Stimulated activated naive CD8-positive, alpha-beta T cell treated with anti-CD3 and anti-CD28 coated beads, Interleukin-15, Interleukin-2, amounts not matched to agents 100 ng/mL and 50 ng/mL, for 24 hours (primary cell): ENCODE measurements at regions not wholly inside any gene's neighbourhood (a gene's known extent, or its start where the extent isn't known, plus 50 kb on each side); places are given as distances from the start of the nearest gene placed in this dataset.
A peak's percentile ranks its signal among the peaks of the same experiment; 100 is the strongest.

Source experiments
- H3K27ac Mint-ChIP-seq: one replicate; pipeline ENCODE4 v1.8.0; 2021; ENCODE audit warnings: mild to moderate bottlenecking, mixed read lengths
- H3K27me3 Mint-ChIP-seq: one replicate; pipeline ENCODE4 v1.8.0; 2021; ENCODE audit warnings: mixed read lengths
- H3K36me3 Mint-ChIP-seq: one replicate; pipeline ENCODE4 v1.8.0; 2021; ENCODE audit warnings: low read depth, mixed read lengths
- H3K4me1 Mint-ChIP-seq: one replicate; pipeline ENCODE4 v1.8.0; 2021; ENCODE audit warnings: low read depth, mixed read lengths
- H3K4me3 Mint-ChIP-seq: one replicate; pipeline ENCODE4 v1.8.0; 2021; ENCODE audit warnings: mild to moderate bottlenecking, mixed read lengths
- H3K9me3 Mint-ChIP-seq: one replicate; pipeline ENCODE4 v1.8.0; 2021; ENCODE audit warnings: mixed read lengths

DNA sequence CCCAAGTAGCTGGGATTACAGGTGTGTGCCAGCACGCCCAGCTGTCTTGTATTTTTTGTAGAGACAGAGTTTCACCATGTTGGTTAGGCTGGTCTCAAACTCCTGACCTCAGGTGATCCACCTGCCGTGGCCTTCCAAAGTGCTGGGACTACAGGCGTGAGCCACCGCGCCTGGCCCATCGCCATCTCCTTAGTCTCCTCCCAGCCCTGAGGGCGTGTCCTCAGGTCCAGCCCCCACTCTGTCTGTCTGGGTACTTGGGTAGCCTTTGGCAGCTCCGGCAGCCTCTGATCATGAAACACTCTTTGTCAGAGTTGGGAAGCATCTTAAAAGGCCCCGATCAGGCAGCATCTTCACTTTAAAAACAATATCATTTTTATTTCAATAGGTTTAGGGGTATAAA lies 90.3 kb upstream of the DISP3 start:
- H3K27me3 Mint-ChIP-seq, result peaks cover 3% of the 10 kb centered on the region
- H3K4me1 Mint-ChIP-seq, result peaks cover 15% of the 10 kb centered on the region
- H3K4me3 Mint-ChIP-seq, result no peak overlapping the region
- no peaks in the 10 kb centered on the region for H3K36me3 Mint-ChIP-seq
- H3K9me3 Mint-ChIP-seq, result no peaks in the 10 kb centered on the region
- no peak overlapping the region for H3K27ac Mint-ChIP-seq

DNA sequence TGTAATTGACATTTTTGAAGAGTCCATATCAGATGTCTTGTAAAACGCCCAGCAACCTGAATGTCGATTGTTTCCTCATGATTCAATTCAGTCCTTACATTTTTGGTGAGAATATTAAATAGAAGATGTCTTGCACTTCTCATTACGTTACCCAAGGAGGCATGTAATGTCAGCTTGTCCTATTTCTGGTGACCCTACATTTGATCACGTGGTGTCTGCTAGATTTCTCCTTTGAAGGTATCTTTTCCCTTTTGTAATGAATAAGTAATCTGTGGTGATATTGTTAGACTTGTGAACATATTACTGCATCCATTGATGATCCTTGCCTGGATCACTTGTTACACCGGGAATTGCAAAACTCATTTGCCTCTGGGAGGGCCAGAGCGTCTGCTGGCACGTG lies 87.6 kb upstream of the DISP3 start:
- Mint-ChIP-seq H3K4me3 (no peak overlapping the region), H3K9me3 (no peaks in the 10 kb centered on the region), H3K27me3 (peaks cover 3% of the 10 kb centered on the region), H3K27ac (no peak overlapping the region), H3K4me1 (peaks cover 4% of the 10 kb centered on the region), H3K36me3 (no peaks in the 10 kb centered on the region)

DNA sequence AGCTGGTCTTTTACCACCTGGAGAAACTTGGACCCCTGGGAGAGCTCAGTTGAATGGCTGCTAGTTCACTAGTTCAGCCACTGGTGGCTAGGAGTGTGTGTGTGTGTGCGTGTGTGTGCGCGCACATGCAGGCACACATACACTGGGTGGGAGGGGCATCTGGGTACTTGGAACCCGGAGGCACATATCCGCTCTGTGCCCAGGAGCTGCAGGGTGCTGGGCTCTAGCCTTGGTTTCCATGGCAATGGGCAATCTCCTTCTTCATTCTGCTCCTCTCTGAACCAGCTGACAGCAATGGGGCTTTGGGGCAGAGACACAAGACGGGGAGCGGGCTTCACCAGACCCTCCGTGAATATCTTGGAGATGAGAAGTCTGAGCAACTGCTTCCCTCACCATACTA lies 87.1 kb upstream of the DISP3 start:
- H3K27me3 Mint-ChIP-seq, result peaks cover 6% of the 10 kb centered on the region

DNA sequence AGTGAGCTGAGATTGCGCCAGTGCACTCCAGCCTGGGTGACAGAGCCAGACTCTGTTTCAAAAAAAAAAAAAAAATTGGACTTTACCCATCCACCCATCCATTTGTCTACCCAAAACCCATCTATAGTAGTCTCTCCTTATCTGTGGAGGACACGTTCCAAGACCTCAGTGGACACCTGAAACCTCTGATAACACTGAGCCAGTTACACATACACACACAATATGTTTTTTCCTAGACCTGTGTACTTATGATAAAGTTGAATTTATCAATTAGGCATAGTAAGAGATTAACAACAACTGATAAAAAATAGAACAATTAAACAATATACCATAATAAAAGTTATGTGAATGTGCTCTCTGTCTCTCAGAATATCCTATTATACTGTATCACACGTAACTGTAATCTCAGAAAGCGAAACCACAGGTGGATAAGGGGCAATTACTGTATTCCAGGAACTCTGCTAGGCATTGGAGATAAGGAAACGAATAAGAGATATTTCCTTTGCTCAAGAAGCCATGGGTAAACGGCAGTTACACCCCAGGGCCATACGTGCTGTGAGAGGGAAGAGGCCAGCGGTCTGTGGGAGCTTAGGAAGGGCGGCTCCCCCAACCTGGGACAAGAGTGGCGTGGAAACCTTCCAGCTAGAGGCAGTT lies 84.2 kb upstream of the DISP3 start:
- no peaks in the 10 kb centered on the region for H3K9me3 Mint-ChIP-seq
- H3K27me3 Mint-ChIP-seq, result peaks cover 3% of the 10 kb centered on the region
- no peaks in the 10 kb centered on the region for H3K36me3 Mint-ChIP-seq
- peaks cover 4% of the 10 kb centered on the region for H3K4me1 Mint-ChIP-seq
- H3K4me3 Mint-ChIP-seq, result no peak overlapping the region
- no peak overlapping the region for H3K27ac Mint-ChIP-seq

More for the DNA sequence above, 87.1 kb upstream of the DISP3 start:
- peaks cover 4% of the 10 kb centered on the region for H3K4me1 Mint-ChIP-seq
- H3K36me3 Mint-ChIP-seq, result no peaks in the 10 kb centered on the region
- no peak overlapping the region for H3K27ac Mint-ChIP-seq
- no peak overlapping the region for H3K4me3 Mint-ChIP-seq
- no peaks in the 10 kb centered on the region for H3K9me3 Mint-ChIP-seq

DNA sequence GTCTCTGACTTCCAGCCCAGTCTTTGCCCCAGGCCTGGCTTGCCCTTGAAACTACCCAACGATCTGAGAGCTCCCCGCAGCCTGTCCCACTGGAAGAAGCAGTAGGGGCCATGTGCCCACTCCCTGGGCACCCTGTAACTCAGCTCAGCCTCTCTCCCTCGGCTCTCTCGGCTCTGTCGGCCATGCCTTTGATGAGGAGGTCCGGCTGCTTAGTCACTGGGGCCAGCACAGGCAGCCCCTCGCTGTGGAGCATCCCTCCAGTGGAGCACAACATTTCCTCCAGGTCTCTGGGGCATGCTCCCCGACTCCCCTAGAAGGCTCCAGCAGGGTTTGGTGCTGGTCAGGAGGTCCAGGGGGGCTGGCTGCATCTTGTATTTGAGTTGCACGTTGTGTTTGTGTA lies 83.3 kb upstream of the DISP3 start:
- H3K27me3 Mint-ChIP-seq, result peaks cover 3% of the 10 kb centered on the region
- no peaks in the 10 kb centered on the region for H3K9me3 Mint-ChIP-seq
- H3K4me3 Mint-ChIP-seq, result no peak overlapping the region
- H3K27ac Mint-ChIP-seq, result no peak overlapping the region
- peaks cover 4% of the 10 kb centered on the region for H3K4me1 Mint-ChIP-seq
- H3K36me3 Mint-ChIP-seq, result no peaks in the 10 kb centered on the region

DNA sequence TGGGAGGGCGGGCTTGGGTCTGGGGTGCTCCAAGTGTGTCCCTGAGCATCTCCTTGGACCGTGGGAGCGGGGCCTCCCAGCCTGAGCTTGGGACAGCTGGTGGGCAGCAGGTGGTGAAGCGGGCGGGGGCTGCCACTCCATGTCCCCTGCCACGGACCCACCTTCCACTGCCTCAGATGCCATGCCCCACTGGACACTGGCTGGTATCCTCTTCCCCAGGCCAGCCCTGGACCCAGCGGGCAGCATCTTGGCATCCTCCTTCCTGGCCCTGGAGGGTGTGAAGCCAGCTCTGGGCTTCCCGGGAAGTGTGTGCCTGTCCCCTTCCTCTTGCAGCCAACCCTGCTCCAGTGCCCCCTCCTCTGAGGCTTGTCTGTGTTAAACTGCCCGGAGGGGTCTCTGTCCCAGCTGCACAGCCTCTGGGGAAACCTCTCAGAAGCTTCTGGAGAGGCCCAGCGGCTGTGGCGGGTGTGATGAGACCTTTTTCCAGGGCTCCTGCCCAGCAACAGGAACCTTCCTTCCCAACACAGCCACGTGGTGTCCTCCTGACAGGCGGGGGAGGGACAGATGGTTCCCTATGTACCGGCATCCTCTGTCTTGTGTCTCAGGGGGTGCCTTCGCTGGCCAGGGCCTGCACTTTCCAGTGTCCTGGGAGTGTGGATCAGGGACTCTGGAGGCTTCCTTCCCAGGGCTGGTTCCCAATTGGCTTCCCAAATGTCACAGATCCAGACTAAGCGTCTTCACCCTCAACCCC lies 81.6 kb upstream of the DISP3 start:
- Mint-ChIP-seq H3K27ac (no peak overlapping the region), H3K4me1 (no peaks in the 10 kb centered on the region)

DNA sequence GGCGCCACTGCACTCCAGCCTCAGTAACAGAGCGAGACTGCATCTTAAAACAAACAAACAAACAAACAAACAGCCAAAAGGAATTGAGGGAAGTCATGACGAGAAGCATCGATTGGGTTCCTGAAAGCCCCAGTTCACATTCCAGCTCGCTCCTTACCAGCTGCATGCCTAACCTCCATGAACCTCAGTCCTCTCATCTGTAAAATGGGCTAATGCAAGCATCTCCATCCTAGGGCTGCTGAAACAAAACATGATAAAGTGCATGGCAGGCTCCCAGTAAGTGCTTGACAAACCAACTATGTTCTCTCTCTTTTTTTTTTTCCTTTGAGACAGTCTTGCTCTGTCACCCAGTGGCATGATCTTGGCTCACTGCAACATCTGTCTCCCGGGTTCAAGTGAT lies 79.7 kb upstream of the DISP3 start:
- H3K4me1 Mint-ChIP-seq, result no peaks in the 10 kb centered on the region
- no peak overlapping the region for H3K27ac Mint-ChIP-seq
- no peak overlapping the region for H3K4me3 Mint-ChIP-seq
- no peaks in the 10 kb centered on the region for H3K36me3 Mint-ChIP-seq
- no peaks in the 10 kb centered on the region for H3K9me3 Mint-ChIP-seq
- peaks cover 3% of the 10 kb centered on the region for H3K27me3 Mint-ChIP-seq

More for the DNA sequence above, 81.6 kb upstream of the DISP3 start:
- H3K4me3 Mint-ChIP-seq, result no peak overlapping the region
- H3K27me3 Mint-ChIP-seq, result peaks cover 3% of the 10 kb centered on the region
- no peaks in the 10 kb centered on the region for H3K9me3 Mint-ChIP-seq
- H3K36me3 Mint-ChIP-seq, result no peaks in the 10 kb centered on the region

DNA sequence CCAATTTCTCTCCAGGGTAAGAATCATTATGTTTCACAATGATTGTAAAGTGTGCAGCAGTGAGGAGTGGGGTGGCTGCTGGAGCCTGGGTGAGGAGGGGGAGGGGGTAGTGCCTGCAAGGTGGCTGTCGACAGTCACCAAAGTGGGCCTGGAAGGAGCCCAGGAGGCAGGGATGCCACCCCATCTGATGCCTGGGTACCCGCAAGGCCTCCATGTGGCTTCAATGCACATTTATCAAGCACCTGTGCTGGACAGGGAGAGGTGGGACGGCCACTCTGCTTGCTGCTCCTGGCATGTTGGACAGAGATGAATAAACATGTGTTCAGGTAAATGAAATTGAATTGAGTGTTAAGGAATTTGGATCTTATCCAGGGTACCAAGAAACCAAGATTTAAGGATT lies 78.8 kb upstream of the DISP3 start:
- Mint-ChIP-seq H3K27me3 (peaks cover 3% of the 10 kb centered on the region), H3K4me3 (no peak overlapping the region)

DNA sequence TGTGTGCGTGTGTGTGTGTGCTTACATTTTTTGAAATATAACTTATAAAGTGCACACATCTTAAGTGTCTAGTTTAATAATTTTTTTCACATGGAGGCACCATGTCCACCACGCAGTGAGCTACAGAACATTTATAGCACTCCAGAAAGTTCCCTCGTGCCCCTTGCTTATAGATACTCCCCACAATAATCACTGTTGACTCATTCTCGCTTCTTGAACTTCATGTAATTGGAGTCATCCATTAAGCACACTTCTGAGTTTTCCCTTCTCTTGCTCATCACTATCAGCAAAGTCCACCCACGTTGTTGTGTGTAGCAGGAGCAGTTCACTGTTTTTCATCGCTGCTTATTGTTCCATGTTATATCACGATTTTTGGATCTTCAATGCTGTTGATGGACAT lies 78.4 kb upstream of the DISP3 start:
- Mint-ChIP-seq H3K4me1 (no peaks in the 10 kb centered on the region), H3K9me3 (no peaks in the 10 kb centered on the region), H3K27me3 (peaks cover 3% of the 10 kb centered on the region), H3K4me3 (no peak overlapping the region), H3K36me3 (no peaks in the 10 kb centered on the region), H3K27ac (no peak overlapping the region)

More for the DNA sequence above, 78.8 kb upstream of the DISP3 start:
- Mint-ChIP-seq H3K4me1 (no peaks in the 10 kb centered on the region), H3K36me3 (no peaks in the 10 kb centered on the region), H3K9me3 (no peaks in the 10 kb centered on the region), H3K27ac (no peak overlapping the region)

DNA sequence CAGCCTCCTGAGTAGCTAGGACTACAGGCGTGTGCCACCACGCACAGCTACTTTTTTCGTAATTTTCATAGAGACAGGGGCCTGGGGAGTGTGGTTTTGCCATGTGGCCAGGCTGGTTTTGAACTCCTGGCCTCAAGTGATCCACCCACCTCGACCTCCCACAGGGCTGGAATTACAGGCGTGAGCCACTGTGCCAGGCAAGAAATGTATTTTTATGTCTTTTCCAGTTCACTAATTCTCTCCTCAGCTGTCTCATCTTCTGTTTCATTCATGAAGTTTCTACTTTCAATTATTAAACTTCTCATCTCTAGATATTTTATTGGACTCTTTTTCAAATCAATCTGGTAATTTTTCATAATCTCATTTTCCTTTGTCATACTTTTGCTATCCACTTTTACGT lies 72.1 kb upstream of the DISP3 start:
- Mint-ChIP-seq H3K27ac (peak overlapping the region; percentile 27), H3K27me3 (no peaks in the 10 kb centered on the region), H3K4me3 (peak overlapping the region; percentile 14), H3K9me3 (peaks cover 9% of the 10 kb centered on the region), H3K4me1 (peaks cover 34% of the 10 kb centered on the region), H3K36me3 (peaks cover 4% of the 10 kb centered on the region)

DNA sequence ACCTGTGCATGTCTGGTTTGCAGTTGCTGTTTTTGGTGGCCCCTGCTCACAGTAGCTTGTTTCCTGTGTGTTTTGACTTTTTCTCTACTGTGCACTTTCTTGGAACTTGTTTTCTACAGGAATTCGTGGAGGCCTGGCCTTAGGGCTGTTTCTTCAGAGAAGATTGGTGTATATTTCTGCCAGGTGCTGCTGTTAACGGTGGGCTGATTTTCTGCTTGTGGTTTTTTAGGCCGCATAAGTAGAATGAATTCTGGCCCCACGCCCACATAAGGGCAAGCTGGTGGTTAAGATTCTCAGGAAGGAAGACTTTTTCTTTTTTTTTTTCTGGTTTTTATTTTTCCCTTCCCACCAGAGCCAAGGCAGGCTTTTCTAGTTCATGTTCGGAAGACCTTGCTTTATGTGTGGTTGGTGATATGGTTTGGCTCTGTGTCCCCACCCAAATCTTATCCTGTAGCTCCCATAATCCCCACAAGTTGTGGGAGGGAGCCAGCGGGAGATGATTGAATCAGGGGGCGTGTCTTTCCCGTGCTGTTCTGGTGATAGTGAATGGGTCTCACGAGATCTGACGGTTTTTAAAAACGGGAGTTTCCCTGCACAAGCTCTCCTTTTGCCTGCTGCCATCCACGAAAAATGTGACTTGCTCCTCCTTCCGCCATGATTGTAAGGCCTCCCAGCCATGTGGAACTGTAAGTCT lies 71.5 kb upstream of the DISP3 start:
- Mint-ChIP-seq H3K4me1 (peaks cover 34% of the 10 kb centered on the region), H3K27ac (peak overlapping the region; percentile 27), H3K27me3 (no peaks in the 10 kb centered on the region), H3K4me3 (peak overlapping the region; percentile 14), H3K36me3 (peaks cover 4% of the 10 kb centered on the region), H3K9me3 (peaks cover 9% of the 10 kb centered on the region)

DNA sequence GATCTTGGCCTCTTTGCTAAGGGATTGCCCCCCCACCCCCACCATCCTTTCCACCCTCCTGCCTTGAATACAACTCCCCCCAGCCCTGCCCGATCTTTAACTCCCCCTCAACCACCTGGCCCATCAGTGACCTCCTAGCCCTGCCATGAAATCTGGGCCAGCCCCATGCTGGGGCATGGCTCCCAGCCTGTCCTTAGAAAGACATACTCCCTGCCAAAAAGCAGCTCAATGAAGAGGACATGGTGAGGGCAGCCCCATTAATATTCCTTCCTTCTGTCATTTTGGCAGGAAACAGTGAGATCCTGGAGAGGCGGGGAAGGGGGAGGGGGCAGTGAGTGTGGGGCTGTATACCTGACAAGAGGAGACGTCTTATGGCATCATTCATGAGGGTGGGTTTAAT lies 66.8 kb upstream of the DISP3 start:
- no peak overlapping the region for H3K4me3 Mint-ChIP-seq
- peaks cover 22% of the 10 kb centered on the region for H3K4me1 Mint-ChIP-seq
- H3K27ac Mint-ChIP-seq, result no peak overlapping the region
- H3K9me3 Mint-ChIP-seq, result peaks cover 1% of the 10 kb centered on the region
- H3K27me3 Mint-ChIP-seq, result no peaks in the 10 kb centered on the region
- peaks cover 1% of the 10 kb centered on the region for H3K36me3 Mint-ChIP-seq

DNA sequence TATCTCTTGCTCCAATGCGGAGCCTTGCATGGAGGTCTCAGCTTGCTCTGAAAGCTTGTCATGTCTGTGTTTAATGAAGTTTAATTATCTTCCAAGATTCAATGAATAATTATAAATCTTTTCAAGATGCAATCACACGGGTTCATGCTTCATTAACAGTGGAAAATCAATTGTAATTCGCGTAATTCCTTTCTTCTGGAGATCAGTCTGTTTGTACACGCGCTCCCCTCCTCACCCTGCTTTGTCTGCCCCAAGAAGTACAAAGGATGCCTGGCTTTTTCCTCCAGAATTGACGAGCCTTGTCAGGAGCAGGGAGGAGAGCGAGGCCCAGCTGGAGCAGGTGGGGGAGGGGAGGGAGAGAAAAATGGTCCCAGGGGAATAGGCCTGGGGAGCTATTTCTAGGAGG lies 65.0 kb upstream of the DISP3 start:
- no peaks in the 10 kb centered on the region for H3K9me3 Mint-ChIP-seq
- no peaks in the 10 kb centered on the region for H3K27me3 Mint-ChIP-seq
- H3K36me3 Mint-ChIP-seq, result no peaks in the 10 kb centered on the region
- no peak overlapping the region for H3K27ac Mint-ChIP-seq
- H3K4me1 Mint-ChIP-seq, result peaks cover 6% of the 10 kb centered on the region
- H3K4me3 Mint-ChIP-seq, result no peak overlapping the region

DNA sequence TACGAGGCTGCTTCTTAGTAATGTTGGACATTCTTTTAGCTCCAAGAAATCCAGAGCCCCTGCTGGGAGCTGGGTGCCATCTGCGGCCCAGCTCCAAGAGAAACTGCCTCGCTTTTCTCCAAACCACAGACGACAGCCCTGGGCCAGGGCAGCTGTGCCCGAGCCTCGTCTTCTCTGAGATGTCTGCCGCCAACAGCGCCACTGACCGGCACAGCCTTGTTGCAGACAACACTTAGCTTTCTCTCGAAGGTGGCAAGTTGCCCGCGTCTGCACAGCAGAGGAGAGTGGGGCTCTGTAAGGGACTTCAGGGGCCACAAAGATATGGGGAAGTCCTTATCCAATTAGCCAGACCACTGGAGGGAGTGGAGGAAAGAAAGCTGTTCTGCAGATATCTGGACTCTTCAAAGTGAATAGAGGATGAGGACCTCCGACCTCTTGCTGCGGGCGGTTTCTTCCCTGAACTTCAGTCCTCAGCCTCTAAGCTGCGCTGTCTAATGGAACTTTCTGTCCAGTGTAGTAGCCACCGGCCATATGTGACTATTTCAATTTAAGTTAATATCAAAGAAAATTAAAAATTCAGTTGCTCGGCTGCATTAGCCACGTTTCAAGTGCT lies 63.9 kb upstream of the DISP3 start:
- H3K4me1 Mint-ChIP-seq, result no peaks in the 10 kb centered on the region
- H3K36me3 Mint-ChIP-seq, result no peaks in the 10 kb centered on the region
- no peaks in the 10 kb centered on the region for H3K9me3 Mint-ChIP-seq
- H3K27me3 Mint-ChIP-seq, result no peaks in the 10 kb centered on the region
- H3K27ac Mint-ChIP-seq, result no peak overlapping the region
- no peak overlapping the region for H3K4me3 Mint-ChIP-seq

DNA sequence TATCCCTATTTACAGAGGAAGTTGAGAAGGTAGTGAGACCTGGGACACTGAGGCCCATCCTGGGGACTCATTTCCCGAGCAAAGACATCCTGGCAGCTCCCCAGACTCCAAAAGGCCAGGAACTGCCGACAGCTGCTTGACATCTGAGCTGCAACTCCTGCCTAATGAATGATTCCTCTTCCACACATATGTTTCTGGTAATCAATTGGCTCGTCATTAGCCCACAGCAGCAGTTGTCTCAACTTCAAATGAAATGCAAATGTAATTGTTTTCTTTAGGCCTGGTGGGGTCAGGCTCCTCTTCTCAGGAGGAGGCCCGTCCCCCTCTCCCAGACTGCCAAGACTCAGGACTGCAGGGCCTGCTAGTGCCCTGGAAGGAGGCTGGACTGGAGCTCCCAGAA lies 61.8 kb upstream of the DISP3 start:
- no peaks in the 10 kb centered on the region for H3K4me1 Mint-ChIP-seq
- H3K4me3 Mint-ChIP-seq, result no peak overlapping the region
- no peak overlapping the region for H3K27ac Mint-ChIP-seq
- no peaks in the 10 kb centered on the region for H3K9me3 Mint-ChIP-seq
- peaks cover 5% of the 10 kb centered on the region for H3K27me3 Mint-ChIP-seq
- H3K36me3 Mint-ChIP-seq, result no peaks in the 10 kb centered on the region
